GM12873 (cell line): ENCODE measurements at regions not wholly inside any gene's neighbourhood (a gene's known extent, or its start where the extent isn't known, plus 50 kb on each side); places are given as distances from the start of the nearest gene placed in this dataset.

Source experiments
- CTCF ChIP-seq: IDR thresholded peaks from 2 replicates; pipeline ENCODE4 v1.5.1; 2012; ENCODE audit warnings: low read depth, mild to moderate bottlenecking, moderate library complexity, low read length, control low read depth; ENCODE audit not compliant: insufficient read depth; ENCODE audit errors: missing control alignments

DNA sequence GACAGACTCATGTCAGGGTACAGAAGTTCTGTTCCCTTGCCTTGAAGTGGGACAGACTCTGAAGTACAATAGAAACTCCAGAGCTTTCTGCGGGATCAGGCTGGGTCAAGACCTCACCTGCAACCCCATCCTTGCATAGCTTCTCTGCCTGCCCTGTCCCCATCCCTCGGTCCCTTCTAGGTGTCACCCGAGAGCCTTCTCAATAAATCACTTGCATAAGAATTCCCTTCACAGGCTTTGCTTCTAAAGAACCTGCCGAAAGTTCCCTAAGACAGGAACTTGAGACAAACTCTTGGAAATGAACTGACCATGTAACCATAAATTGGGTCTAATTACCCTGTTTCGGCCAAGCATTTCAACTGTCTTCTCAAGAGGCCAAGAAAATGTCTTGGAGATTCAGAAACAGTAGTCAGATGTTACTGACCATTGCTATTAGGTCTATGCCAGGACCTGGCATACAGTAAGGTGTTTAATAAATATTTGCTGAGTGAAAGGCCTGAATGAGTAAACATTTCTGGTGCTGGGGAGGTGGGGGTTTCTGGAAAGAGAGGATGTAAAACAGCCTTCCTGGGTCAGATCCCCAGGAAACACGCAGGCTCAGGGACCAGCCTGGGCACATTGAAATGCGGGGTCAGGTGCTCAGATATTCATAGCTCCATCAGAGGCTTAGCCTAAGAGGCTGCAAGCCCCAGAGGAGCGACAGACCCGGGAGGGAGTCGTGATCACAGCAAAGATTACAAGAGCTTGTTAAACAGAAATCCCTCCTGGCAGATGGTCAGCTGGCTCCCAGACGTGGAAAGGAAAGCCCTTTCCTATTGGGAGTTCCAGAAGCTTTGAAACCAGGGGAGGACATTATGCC is 226.2 kb upstream of the LHX5 start:
- TF ChIP-seq CTCF: no peak

DNA sequence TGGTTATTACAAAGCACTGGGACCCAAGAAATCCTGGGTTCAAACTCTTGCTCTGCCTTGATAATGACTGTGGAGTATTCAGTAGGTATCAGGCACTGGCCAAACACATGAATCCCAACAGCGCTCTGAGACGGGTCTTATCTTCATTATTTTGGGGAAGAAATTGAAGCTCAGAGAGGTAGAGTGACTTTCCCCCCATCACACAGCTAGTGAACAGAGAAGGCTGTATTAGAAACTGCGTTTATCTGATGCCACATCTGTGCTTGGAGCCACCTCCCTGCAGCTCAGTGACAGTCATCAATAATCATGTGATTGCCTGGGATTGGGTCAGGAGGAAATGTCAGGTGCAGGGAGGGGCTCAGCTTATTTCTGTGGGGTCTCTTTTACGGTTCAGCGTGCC is 225.4 kb upstream of the LHX5 start:
- TF ChIP-seq CTCF: no peak

GRCh38 chr12:113693693-113694092 is 222.0 kb upstream of the LHX5 start:
- no peak for TF ChIP-seq CTCF

DNA sequence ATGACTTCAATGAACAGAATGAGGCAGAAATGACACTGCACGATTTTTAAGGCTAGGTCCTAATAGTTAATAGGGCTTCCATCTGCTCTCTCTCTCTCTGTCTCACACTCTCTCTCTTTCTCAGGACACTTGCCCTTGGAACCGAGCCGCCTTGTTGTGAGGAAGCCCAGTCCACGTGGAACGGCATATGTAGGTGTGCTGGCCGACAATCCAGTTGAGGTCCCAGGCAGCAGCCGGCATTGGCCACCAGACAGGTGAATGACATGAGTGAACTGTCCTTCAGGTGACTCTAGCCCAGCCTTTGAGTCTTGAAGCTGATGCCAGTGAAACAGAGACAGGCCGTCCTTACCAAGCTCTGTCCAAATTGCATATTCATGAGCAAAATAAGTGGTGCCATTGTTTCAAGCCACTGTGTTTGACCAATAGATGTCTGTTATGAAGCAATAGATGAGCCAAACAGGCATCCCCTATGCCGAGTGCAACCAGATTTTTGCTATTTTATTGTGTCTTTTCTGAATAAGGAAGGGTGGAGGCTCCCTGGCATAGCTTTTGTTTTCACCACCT is 217.5 kb upstream of the LHX5 start:
- no peak for TF ChIP-seq CTCF

DNA sequence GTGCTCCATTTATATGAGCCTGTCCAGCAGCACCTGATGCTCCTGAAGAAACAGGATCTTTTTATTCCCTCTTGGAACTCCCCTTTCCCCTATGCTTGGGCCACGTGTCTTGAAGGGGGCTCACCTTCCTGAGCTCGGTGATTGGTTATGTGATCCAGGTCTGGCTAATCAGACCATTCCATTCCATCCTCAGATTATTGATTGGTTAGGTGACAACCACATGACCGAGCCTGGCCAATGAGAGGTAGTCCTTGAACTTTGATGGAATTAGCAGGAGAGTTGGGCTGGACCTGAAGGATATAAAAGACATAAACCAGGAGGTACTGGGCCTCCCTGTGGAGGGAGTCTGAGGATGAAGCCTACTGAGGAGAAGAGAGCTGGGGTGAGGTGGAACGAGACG is 216.6 kb upstream of the LHX5 start:
- TF ChIP-seq CTCF: no peak

GRCh38 chr12:113684908-113685782 is 213.5 kb upstream of the LHX5 start:
- no peak for TF ChIP-seq CTCF

DNA sequence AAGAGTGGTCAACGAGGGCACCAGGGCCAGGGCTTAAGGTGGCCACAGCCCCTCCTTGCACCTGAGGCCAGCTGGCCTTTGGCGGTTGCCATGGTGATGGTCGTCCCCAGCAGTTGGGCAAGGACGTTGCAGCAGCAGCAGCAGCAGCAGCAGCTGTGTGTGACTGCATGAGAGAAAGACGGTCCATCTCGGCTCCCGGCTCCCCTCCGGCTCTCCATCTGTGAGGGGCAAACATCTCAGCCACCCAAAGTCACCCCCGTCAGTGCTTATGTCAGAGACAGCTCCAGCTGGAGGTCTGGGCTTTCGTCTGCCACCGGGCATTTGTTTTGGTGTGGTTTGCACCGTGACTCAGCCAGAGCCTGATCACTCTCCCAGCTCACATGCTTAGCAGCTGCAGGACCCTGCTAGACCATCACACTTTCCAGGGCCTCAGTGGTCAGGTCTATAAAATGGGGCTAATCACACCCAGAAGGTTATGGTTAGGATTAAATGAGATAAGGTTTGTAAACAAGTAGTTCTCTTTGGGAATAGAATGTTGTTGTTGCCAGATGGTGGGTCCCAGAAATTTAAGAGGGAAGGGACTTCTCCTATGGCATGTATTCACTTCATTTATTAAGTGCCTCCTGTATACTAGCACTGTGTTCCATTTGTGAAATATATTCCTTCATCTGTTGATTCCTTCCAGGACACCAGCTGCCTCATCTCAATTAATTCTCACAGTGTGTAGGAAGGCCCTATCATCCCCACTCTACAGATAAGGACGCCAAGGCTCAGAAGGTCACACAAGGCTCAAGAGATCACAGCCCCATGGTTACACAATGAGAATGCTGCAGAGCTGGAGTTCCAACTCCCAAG is 212.6 kb upstream of the LHX5 start:
- TF ChIP-seq CTCF: no peak
